Uterus (tissue), 2 donors: ENCODE measurements at regions not wholly inside any gene's neighbourhood (a gene's known extent, or its start where the extent isn't known, plus 50 kb on each side); places are given as distances from the start of the nearest gene placed in this dataset.

ENCODE experiments used
- CTCF ChIP-seq, 4 experiments: fragments of 200-600 bp in 2 of 4; fragments of 450-650 bp in 2 of 4; sonication (generic) in 2 of 4; IDR thresholded peaks; one replicate each; pipeline ENCODE4 v1.5.1; 2016 to 2019; ENCODE audit warnings: antibody characterized with exemption in 4 of 4, mild to moderate bottlenecking in 2 of 4, moderate library complexity in 1 of 4
- POLR2A ChIP-seq, 2 donors: fragments of 450-650 bp; IDR thresholded peaks; one replicate each; pipeline ENCODE4 v1.6.1; 2016; ENCODE audit warnings: antibody characterized with exemption in 2 of 2, mild to moderate bottlenecking in 1 of 2, moderate library complexity in 1 of 2

DNA sequence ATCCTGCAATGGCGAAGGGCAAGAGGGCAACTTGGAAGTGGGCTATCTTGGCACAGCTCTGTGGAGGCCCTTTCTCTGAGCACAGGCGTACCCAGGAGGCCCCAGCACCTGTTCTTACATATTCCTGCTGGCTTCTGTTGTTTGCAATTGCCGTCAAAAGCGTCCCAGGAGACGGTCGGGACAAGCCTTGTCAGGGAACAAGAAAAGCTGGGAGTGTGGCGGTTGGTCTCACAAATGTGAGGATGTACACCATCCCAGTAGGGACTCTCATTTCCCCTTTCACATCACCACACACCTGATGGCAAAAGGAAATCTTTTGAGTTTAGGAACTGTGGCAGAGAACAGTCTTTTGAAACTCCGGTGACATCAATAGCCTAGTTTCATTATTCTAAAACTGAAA, 94.7 kb upstream of the EFEMP1 start:
- no peak for TF ChIP-seq CTCF (IDR thresholded peaks at IDR 0.05)
- TF ChIP-seq POLR2A (IDR thresholded peaks at IDR 0.05), result no peak
